GM12875 (cell line): ENCODE measurements at regions not wholly inside any gene's neighbourhood (a gene's known extent, or its start where the extent isn't known, plus 50 kb on each side); places are given as distances from the start of the nearest gene placed in this dataset.
"Not testable (repeated sequence)": the region's sequence is repeated elsewhere in the genome, so short reads cannot be mapped to it uniquely, and the experiment has no call there.

Experiments
- H3K4me3 ChIP-seq: one replicate; pipeline ENCODE4 v1.5.1; 2011; ENCODE audit warnings: low read depth, low read length, control low read depth
- TF ChIP-seq, protein P1 (sequence below): IDR thresholded peaks from 2 replicates; pipeline ENCODE4 v1.5.1; 2011; ENCODE audit warnings: low read depth, mild to moderate bottlenecking, control low read depth, inconsistent platforms, low read length, moderate library complexity, borderline replicate concordance; ENCODE audit not compliant: insufficient read depth

DNA sequence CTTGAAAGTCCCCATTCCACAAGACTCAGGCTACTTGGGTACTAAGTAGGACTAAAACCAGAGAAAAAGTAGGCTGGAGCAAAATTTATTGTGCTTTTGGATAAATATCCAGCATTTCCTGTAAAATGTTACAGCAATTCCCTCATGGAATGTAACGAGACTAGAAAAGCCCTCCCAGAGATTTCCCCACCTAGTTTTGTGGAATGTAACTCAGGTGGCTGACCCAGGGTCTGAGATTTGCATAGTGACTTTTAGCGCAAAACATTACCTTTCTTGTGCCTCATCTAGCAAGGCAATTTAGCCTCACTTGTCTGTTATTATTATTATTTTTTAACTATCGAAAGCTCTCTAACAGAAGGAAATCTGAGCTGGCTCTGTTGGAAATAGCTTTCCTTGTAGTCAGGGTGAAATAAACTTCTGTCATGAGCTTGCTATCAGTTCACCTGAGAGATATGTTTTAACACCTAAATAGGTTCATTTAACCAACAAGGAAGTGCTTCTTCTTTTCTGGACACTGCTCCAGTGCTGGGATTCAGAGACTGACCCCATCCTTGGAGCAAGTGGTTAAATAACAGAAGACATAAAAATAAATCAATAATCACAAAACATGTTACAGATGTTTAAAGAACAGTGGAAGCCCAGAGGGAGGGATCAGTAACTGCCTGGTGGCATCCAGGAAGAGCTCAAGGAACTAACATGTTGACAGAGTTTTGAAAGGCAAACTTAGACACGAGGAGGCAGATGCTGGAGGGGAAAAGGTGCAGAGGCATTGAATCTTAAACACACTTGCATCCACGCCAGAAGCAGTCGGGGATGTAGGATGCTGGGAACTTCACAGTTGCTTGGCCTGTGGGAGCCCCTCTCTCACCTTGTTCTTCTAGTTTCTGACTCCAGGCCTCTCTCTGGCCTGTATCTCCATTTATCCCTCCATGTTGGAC lies 68.3 kb upstream of the RHOU start:
- TF ChIP-seq, protein P1, sequence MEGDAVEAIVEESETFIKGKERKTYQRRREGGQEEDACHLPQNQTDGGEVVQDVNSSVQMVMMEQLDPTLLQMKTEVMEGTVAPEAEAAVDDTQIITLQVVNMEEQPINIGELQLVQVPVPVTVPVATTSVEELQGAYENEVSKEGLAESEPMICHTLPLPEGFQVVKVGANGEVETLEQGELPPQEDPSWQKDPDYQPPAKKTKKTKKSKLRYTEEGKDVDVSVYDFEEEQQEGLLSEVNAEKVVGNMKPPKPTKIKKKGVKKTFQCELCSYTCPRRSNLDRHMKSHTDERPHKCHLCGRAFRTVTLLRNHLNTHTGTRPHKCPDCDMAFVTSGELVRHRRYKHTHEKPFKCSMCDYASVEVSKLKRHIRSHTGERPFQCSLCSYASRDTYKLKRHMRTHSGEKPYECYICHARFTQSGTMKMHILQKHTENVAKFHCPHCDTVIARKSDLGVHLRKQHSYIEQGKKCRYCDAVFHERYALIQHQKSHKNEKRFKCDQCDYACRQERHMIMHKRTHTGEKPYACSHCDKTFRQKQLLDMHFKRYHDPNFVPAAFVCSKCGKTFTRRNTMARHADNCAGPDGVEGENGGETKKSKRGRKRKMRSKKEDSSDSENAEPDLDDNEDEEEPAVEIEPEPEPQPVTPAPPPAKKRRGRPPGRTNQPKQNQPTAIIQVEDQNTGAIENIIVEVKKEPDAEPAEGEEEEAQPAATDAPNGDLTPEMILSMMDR: no peak
- no peak overlapping the region for H3K4me3 ChIP-seq

DNA sequence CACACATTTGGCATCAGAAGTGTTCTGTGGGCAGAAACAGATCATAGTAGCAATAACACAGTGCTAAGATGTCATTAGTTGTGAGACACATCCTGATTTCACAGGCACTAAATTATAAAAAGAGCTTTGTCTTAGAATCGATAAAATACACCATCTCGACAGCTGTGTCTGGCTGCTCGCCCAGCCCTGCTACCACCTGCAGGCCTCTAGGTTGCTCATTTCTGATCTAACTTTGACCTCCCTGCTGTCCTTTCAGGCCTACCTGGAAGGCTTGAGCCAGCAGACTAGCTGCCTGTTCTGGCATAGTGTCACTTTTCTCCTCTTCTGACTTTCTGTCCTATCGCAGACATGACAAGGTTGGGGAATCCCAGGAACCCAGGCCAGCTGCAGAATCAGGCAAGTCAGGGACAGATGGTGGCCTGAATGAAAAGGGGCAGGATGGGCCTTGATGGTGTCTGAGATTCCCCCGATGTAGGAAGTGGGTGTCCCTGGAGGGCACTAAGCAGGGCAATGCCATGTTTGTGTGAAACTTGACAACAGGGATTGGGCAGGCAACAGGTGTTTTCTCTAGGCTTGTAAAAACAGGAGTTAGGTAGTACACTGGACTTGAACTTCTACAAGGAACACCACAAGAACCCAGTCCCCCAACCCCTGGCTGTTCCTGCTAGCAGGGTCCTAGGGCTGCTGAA lies 66.6 kb upstream of the RHOU start:
- TF ChIP-seq, protein P1: no peak
- no peak overlapping the region for H3K4me3 ChIP-seq

DNA sequence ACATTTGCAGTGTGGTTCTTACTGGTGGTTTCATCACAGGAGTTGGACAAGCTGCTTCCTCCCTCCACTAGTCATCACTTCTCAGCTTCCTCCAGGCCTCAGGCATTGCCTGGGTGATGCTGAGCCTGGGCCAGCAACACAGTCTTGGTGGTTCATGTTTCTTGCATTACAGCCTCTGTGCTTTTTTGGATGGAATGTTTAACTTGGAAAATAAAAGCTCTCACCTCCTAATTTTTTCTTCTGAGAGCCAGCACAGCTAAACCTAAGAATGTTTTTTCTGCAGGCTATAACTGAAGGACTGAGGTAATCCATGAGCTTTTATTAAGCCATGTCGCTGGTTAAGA lies 66.1 kb upstream of the RHOU start:
- TF ChIP-seq, protein P1: no peak
- no peak overlapping the region for H3K4me3 ChIP-seq

DNA sequence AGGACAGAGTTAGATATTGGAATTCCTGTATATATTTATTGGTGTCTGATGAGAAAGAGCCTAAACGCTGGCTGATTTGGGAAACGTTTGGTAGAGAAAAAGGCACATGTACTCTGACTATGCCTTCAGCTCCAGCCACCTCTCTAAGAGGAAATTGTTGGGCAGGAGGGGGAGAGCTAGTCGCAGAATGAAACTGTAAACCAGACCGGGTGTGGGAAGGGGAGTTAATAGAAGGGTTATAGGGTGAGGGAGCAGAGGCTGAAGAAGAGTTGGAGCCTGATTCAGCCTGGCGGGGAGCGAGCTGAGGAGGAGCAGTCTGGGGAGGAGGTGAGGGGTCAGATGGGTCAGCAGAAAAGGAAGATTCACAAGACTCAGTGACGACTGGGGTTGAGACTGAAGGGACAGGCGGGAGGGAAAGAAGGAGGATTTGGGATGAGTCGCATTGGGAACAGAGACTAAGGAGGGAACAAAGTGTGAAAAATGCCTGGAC lies 54.2 kb upstream of the RHOU start:
- H3K4me3 ChIP-seq: not testable (repeated sequence)

DNA sequence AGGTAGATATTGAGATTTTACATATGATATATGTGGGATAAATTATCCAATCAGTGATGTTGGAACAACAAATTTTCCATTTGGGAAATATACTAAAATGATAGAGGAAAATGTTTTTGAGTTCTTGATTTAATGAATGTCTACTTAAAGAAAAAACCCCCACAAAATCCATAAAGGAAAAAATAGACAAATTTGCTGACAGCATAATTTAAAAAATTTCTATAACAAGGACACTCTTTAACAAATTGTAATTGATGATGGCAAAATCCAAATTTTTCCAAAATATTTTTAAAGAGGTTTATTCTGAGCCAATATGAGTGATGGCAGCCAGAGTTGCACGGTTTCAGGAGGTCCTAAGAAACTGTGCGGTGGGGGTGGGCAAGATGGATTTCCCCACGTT lies 51.9 kb upstream of the RHOU start:
- TF ChIP-seq, protein P1: no peak

DNA sequence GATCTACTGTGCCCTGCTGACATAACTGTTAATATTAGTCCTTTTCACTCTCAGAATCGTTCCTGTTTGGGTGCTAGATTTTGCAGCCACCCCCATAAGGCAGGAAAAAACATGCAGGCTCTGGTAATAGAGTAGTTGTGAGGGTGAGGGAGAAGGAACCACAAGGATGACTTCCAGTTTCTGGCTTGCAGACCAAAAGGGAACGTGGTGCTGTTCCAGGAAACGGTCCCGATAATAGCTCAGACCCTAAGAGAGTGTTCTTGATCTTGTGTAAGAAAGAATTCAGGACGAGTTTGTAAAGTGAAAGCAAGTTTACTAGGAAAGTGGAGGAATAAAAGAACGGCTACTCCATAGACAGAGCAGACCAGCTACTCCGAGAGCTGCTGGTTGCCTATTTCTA lies 50.7 kb upstream of the RHOU start:
- TF ChIP-seq, protein P1: no peak
- no peak overlapping the region for H3K4me3 ChIP-seq

More for the DNA sequence above, 51.9 kb upstream of the RHOU start:
- no peak overlapping the region for H3K4me3 ChIP-seq

DNA sequence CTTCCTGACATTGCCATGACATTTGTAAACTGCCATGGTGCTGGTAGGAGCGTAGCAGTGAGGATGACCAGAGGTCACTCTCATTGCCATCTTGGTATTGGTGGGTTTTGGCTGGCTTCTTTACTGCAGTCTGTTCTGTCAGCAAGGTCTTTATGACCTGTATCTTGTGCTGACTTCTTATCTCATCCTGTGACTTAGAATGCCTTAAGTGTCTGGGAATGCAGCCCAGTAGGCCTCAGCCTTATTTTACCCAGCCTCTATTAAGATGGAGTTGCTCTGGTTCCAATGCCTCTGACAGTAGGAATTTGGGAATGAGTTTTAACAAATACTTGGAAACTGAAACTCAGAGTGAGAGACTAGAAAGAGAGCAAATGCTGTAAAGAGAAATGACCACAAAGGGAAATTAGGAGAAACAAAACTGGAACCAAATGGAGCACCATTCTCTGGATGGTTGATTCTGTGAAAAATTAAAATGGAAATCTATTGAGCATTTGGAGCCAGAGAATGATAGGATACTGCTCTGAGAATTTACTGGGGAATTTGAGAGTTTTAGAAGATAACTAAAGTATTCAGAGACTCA lies 50.1 kb upstream of the RHOU start:
- TF ChIP-seq, protein P1: no peak
- no peak overlapping the region for H3K4me3 ChIP-seq
